Stimulated activated CD4-positive, alpha-beta T cell treated with anti-CD3 and anti-CD28 coated beads, TNF-alpha, amount 100 ng/mL, for 4 hours (primary cell): ENCODE measurements at regions not wholly inside any gene's neighbourhood (a gene's known extent, or its start where the extent isn't known, plus 50 kb on each side); places are given as distances from the start of the nearest gene placed in this dataset.
"Not testable (repeated sequence)": the region's sequence is repeated elsewhere in the genome, so short reads cannot be mapped to it uniquely, and the experiment has no call there.

Experiments
- DNase-seq, 3 experiments: peaks; one replicate each; pipeline ENCODE4 v3.0.0-alpha.2; 2020; ENCODE audit warnings: low read depth in 3 of 3

DNA sequence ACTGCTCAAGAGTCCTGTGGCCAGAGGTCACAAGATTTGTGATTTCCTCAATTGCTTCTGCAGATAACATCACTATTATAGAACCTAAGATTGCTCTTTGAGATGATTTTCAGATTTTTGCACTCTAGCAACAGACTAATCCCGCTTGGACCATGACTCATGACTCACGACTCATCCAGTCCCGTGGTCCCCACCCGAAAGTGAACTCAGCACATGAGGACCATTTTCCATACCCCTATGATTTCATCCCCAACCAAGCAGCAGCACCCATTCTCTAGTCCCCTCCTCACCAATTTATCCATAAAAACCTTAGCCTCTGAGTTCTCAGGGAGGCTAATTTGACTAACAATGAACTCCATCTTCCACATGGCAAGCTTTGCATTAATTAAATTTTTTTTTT lies 106.3 kb upstream of the ALCAM start:
- DNase-seq: no peak

DNA sequence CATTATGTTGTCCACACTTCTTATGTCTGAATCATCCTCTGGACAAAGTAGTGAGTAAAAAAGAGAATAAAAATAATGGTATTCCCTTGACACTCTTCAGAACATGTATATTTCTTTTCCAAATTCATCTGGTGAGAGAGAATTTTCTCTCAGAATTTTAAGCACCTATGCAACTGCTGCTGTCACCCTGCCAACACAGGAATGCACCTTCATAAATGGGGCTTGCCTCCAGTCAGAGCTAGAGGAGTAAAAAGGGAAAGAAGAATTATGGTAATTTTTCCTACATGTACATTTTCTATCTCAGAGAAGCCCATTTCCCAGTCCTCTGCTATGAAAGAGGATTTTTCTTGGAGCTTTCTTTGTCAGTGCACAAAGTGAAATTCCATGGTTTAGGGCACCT lies 92.2 kb upstream of the ALCAM start:
- DNase-seq: no peak

DNA sequence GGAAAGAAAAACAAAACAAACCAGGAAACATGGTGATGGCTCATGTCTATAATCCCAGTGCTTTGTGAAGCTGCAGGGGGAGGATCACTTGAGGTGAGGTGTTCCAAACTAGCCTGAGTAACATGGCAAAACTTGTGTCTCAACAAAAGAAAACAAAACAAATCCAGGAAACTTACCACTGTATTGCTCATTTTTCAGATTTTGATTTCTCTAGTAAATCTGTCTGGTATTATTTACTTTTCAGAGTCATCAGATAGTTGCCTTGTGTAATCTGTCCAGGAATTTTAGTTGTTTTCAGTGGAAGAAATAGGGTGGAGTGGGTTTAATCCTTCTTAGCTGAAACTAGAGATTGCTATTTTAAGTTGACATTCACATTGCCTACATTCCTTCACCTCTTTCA lies 91.8 kb upstream of the ALCAM start:
- no peak for DNase-seq

DNA sequence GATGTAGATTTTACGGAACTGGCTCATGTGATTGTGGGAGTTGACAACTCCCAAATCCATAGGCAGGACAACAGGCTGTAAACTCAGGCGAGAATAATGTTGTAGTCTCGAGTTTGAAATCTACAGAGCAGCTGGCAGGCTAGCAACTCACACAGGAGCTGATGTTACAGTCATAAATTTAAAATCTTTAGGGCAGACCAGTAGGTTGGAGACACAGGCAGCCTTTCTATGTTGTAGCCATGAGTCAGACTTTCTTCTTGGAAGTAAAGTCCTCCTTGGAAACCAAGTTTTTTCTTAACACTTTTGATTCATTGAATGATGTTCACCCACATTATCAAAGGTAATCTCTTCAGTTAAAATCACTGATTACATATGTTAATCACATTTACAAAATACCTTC lies 89.1 kb upstream of the ALCAM start:
- no peak for DNase-seq

DNA sequence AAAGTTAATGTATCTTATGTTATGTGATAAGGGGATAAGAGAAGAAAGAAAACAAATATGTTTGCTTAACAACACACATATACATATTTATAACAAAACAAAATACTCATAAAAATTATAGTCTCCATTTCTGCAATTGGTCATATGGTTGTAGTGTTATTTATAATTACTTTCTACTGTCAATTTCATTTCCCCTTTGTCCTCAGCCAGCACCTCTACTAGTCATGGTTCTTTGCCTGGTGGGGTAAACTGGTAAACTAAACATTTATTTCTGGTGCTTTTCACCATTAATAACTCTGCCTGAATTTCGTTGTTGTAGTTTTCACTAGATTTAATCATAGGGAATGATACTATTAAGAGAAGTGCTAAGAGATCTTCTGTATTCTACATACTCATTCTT lies 88.0 kb upstream of the ALCAM start:
- DNase-seq: no peak

DNA sequence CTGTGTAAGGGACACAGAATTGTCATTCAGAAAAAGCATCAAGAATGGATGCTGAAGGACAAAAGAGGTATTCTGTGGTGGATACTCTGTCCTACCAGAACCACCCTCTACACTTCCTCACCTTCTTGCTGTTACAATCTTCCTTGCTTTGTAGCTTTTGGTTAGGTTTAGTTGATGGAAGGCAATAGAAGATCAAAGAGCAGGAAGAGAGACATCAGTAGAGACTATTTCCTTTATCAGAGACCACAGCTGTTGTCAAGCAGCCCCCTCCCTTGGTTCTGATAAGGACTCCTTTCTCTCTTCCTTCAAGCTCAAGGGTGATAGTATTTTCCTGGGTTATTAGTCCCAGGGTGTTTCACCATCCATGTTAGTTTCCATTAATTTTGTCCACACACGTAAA lies 84.7 kb upstream of the ALCAM start:
- DNase-seq: no peak

DNA sequence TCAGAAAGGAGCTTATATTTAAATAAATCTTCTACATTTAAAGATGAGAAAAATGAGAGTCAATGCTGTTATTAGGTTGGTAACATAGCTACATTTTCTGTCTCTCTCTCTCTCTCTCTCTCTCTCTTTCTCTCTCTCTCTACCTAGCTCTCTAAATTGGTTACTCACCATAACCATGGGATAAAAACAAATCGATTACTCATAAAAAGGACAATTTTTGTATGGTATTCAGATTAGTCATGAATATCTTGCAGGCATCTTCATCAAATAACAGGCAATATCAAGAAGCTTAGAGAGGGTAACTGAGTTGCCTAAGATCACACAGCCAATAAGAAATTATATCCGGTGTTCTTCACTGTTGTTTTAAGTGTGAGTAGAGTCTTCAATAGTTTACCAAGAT lies 81.8 kb upstream of the ALCAM start:
- DNase-seq: no peak

DNA sequence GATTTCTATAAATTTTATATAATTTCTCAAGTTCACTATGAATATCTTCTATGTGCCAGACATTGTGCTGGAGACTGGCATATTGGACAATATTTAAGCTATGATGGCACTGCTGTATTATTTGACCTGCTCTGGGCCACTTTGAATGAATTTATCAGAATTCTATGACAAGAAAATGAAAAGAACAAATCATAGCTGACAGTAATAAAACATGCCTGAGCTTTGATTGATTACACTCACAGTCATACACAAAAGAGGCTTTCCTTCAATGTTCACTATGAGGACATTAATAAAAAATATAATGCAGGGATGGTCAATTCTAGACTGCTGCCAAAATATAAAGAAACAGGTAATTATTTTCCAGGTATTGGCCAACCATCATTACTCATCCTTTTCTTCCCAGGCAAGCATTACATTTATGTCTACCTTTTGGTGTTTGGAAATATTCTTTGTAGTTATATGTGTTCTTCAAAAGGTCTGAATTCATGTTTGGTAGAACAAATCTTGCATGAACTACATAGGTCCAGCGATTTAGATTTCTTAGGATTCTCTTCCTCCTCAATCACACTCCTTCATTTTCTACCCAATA lies 81.0 kb upstream of the ALCAM start:
- DNase-seq: no peak

DNA sequence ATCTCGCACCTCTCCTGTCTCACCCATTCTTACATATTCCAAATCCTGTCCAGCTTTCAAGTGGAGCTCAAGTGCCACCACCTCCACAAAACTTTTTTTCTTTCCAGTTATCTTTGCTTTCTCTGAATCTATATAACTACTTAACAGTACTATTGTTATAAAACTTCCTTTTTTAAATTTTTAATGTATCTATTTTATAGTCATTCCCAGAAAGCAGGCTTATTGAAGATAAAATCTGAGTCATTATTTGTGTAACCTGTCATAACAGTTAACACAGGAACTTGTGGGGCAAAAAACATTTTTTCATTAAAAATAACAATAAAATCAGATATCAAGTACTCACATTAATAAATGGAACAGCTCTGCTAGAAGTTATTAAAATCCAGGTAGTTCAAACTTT lies 73.3 kb upstream of the ALCAM start:
- no peak for DNase-seq

DNA sequence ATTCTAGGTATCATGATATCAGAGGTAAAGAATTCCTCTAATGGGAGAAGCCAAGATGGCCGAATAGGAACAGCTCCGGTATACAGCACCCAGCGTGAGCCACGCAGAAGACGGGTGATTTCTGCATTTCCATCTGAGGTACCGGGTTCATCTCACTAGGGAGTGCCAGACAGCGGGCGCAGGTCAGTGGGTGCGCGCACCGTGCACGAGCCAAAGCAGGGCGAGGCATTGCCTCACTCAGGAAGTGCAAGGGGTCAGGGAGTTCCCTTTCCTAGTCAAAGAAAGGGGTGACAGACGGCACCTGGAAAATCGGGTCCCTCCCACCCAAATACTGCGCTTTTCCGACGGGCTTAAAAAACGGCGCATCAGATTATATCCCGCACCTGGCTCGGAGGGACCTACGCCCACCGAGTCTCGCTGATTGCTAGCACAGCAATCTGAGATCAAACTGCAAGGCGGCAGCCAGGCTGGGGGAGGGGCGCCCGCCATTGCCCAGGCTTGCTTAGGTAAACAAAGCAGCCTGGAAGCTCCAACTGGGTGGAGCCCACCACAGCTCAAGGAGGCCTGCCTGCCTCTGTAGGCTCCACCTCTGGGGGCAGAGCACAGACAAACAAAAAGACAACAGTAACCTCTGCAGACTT lies 70.4 kb upstream of the ALCAM start:
- DNase-seq: not testable (repeated sequence)

DNA sequence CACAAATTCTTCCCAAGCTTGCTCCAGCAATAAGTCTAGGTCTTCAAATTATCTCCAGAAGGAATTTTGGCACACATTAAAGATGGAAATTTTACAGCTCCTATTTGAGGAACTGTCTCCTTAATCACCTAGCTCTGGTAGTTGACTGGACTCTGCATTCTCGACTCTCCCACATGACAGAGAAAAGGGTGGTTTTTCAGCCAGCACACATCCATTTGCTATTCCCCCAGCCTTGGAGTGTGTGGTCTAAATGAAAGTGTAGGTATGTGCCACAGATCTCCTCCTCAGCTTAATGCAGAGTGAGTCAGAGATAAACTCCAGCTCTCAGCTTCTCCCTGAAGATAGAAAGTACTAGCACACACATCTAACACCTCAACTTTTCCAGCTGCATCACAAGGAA lies 62.2 kb upstream of the ALCAM start:
- DNase-seq: no peak

DNA sequence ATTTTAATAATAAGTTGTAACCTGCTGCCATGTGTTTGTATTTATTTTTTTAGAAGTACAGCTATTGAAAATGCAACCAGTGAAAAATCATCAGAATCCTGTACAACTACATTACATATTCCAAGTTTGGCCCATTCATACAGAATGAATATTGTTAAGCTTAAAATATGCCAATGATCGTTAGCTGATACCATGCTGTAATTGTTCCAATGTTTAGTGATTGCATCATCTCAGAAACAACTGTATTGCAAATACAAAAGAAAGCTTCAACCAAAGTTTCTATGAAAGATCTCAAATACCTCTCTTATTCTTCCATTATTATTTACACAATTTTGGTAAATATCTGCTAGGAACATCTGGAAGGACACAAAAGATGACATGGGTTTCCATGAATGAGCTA lies 51.6 kb upstream of the ALCAM start:
- no peak for DNase-seq

DNA sequence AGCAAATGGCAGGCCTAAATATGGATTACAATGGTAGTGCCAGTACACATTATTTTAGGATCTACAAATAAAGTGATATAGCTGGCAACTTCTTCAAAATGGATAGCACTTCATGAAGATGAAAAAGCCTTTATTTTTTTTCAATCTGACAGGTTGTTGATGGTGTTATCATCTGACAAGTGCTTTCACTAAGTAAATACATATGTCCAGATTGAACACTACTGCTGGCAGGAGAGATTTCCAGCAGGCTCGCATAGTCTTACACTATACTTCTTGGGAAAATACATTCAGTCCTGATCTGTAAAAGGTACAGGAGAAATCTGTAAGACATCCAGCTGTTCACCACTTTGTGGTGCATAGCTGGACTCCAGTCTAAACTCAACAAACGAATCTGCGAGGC lies 50.9 kb upstream of the ALCAM start:
- no peak for DNase-seq

DNA sequence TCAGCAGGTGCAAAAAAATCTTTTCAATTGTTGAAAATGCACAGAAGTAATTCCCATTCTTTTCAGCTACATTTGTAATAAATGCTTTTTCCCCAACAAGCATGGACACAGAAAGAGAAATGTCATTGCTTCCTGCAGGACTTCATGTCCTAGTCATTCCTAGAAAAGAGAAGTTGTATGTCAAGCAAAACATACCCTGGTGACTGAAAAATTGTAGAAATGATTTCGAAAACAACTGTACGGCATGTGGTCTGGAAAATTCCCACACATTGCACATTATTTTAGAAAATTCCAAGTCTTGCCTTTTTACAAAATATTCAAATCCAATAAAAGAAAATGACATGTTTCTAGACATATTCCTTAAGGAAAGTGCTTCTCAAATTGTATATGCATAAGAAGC lies 50.4 kb upstream of the ALCAM start:
- DNase-seq: no peak
